ENCODE measurements at regions not wholly inside any gene's neighbourhood (a gene's known extent, or its start where the extent isn't known, plus 50 kb on each side); places are given as distances from the start of the nearest gene placed in this dataset.

GRCh38 chr2:175476948-175477347 lies 295.4 kb upstream of the ATP5MC3 start:
- TF ChIP-seq CTCF (IDR thresholded peaks at IDR 0.05 in 2 of 3, conservative IDR thresholded peaks at IDR 0.05 in 1 of 3; ENCODE audit: borderline replicate concordance in 1 of 3, insufficient read depth in 1 of 3, low read depth in 2 of 3, low read length in 2 of 3) (no peak), TCF7L2 (IDR thresholded peaks at IDR 0.05; ENCODE audit: borderline replicate concordance, extremely low read depth, insufficient read depth, insufficient read length) (no peak), REST (IDR thresholded peaks at IDR 0.05; ENCODE audit: low read depth) (no peak), EZH2 (IDR thresholded peaks at IDR 0.05) (no peak), POLR2AphosphoS5 (IDR thresholded peaks at IDR 0.05; ENCODE audit: low read depth, low read length) (no peak)
